ENCODE measurements at regions not wholly inside any gene's neighbourhood (a gene's known extent, or its start where the extent isn't known, plus 50 kb on each side); places are given as distances from the start of the nearest gene placed in this dataset.

DNA sequence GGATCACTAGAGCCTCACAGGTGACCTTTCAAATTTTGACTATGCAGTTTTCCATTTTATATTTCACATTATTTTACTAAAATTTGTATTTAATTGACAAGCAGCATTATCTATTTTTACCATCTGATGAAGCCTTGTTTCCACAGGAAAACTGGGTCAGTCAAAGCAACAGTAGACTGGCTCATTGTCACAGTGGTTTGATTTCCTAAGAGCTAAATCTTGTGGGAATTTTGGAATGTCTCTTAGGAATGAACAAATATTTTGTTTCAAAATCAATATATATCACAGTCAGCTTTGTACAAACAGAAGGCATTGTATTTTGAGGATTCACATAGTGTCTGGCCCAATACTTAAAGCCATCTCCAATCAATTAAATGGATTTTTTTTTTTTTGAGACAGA lies 152.6 kb upstream of the RNPC3 start:
- no peak for ATAC-seq
- DNase-seq, result no peak
- Histone ChIP-seq H3K4me3 (no peak overlapping the region), H3K27me3 (no peaks in the 10 kb centered on the region), H3K9me3 (no peaks in the 10 kb centered on the region), H3K27ac (no peak overlapping the region), H3K36me3 (no peaks in the 10 kb centered on the region), H3K4me1 (no peaks in the 10 kb centered on the region)
- TF ChIP-seq POLR2A (IDR thresholded peaks at IDR 0.05), result no peak
- TF ChIP-seq, protein P1, sequence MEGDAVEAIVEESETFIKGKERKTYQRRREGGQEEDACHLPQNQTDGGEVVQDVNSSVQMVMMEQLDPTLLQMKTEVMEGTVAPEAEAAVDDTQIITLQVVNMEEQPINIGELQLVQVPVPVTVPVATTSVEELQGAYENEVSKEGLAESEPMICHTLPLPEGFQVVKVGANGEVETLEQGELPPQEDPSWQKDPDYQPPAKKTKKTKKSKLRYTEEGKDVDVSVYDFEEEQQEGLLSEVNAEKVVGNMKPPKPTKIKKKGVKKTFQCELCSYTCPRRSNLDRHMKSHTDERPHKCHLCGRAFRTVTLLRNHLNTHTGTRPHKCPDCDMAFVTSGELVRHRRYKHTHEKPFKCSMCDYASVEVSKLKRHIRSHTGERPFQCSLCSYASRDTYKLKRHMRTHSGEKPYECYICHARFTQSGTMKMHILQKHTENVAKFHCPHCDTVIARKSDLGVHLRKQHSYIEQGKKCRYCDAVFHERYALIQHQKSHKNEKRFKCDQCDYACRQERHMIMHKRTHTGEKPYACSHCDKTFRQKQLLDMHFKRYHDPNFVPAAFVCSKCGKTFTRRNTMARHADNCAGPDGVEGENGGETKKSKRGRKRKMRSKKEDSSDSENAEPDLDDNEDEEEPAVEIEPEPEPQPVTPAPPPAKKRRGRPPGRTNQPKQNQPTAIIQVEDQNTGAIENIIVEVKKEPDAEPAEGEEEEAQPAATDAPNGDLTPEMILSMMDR (IDR thresholded peaks at IDR 0.05), result no peak
- intact Hi-C loops (cut with DNase I), result no loop called here

DNA sequence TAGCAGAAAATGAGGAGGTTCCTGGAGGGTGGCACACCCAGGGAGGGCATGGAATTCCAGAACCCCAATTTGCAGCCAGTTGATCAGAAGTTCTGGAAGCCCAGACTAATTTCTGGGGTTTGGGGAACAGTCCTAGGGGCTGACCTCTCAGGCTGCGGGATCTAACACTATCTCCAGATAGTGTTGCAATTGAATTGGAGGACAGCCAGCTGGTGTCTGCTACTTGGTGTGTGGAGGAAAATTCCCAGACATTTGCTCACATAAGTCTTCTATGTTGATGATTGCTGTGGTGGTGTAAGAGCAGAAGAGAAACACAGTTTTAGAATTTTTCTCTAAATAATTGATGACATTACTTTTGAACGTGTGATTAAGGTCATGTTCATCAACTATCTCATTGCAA lies 154.3 kb upstream of the RNPC3 start:
- H3K27me3 ChIP-seq, result no peaks in the 10 kb centered on the region
- 14% methylated on average over 2 of the region's 2 CpGs for WGBS (ENCODE audit: insufficient coverage, low coverage, low lambda C conversion rate, missing lambda C conversion rate)
- H3K4me1 ChIP-seq, result no peaks in the 10 kb centered on the region
- ATAC-seq (no peak), DNase-seq (no peak)
- TF ChIP-seq POLR2A (IDR thresholded peaks at IDR 0.05), result no peak
- TF ChIP-seq, protein P1 (IDR thresholded peaks at IDR 0.05), result no peak
- no peak overlapping the region for H3K4me3 ChIP-seq
- H3K27ac ChIP-seq, result no peak overlapping the region
- no peaks in the 10 kb centered on the region for H3K36me3 ChIP-seq
- intact Hi-C loops (cut with DNase I), result no loop called here
- no peaks in the 10 kb centered on the region for H3K9me3 ChIP-seq

DNA sequence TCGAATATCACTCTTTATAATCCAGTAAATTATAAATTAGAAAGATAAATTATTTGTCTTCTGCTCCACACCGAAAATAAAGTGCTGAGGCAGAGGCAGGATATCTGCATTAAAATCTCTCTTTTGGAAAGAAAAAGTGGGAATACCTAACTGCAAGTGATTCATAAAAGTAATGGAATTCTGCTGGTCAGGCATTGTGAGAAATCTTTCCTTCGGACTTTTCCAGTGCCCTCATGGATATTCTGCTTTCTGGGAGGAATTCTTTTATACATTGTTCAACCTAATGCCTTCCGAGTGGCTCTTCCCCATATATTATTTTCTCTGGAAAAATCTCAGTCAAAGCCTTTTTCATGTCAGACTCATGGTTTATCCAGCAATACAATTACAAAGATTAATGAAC lies 158.3 kb upstream of the RNPC3 start:
- TF ChIP-seq POLR2A (IDR thresholded peaks at IDR 0.05), result no peak
- TF ChIP-seq, protein P1 (IDR thresholded peaks at IDR 0.05), result no peak
- Histone ChIP-seq H3K27ac (no peak overlapping the region), H3K9me3 (no peaks in the 10 kb centered on the region), H3K4me3 (no peak overlapping the region), H3K36me3 (no peaks in the 10 kb centered on the region), H3K4me1 (no peaks in the 10 kb centered on the region), H3K27me3 (no peaks in the 10 kb centered on the region)
- intact Hi-C loops (cut with DNase I), result no loop called here
- ATAC-seq (no peak), DNase-seq (no peak)
- WGBS (ENCODE audit: insufficient coverage, low coverage, low lambda C conversion rate, missing lambda C conversion rate), result 49% methylated on average over 4 of the region's 4 CpGs

DNA sequence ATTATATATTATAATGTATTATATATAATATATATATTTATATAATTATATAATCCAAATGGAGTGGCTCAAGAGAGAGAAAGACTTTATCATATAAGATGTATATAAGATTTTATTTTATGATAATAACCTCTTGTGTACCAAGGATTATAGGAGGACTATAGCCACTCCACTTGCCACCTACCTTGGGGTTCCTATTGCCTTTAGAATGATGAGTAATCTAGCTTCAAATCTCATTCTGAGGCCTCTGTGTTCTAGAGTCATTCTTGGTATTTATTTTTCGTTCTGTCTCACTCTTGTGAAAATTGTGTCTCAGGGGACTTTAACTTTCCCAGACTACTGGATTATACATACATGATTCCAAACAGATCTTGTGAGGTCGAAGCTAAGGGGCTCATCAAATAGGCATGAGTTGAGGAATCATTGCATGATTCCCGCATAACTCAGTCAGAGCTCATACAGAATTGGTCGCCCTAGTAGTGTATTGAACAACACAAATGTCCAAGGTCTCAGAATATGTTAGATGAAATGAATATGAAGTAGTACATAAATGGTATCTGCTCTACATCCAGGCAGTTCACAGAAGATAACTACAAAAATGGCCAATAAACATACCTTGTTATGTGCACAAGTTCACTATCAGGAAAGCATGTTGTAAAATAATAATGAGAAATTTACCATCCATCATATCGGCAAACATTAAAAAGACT lies 159.5 kb upstream of the RNPC3 start:
- intact Hi-C loops (cut with DNase I), result no loop called here
- no peak for ATAC-seq
- no peaks in the 10 kb centered on the region for H3K9me3 ChIP-seq
- H3K27ac ChIP-seq, result no peak overlapping the region
- no peaks in the 10 kb centered on the region for H3K4me1 ChIP-seq
- no peak for DNase-seq
- TF ChIP-seq POLR2A (IDR thresholded peaks at IDR 0.05), result no peak
- TF ChIP-seq, protein P1 (IDR thresholded peaks at IDR 0.05), result no peak
- H3K27me3 ChIP-seq, result no peaks in the 10 kb centered on the region
- WGBS (ENCODE audit: insufficient coverage, low coverage, low lambda C conversion rate, missing lambda C conversion rate), result 80% methylated on average over 5 of the region's 5 CpGs
- no peaks in the 10 kb centered on the region for H3K36me3 ChIP-seq
- H3K4me3 ChIP-seq, result no peak overlapping the region

DNA sequence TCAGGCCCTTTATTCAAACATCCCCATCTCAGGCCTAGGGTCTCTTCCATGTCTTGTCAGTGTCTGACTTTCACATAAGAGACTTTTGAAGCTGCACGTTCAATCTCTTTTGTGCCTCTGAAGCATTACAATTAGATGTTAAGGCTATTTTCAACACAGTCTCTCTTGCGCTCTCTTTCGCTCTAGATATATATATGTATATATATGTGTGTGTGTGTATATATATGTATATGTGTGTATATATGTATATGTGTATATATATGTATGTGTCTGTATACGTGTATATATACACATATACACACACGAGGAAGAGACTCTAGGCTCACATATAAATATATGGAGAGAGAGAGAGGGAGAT lies 162.5 kb upstream of the RNPC3 start:
- Histone ChIP-seq H3K9me3 (no peaks in the 10 kb centered on the region), H3K36me3 (no peaks in the 10 kb centered on the region), H3K27ac (no peak overlapping the region), H3K27me3 (no peaks in the 10 kb centered on the region), H3K4me1 (no peaks in the 10 kb centered on the region), H3K4me3 (no peak overlapping the region)
- TF ChIP-seq, protein P1 (IDR thresholded peaks at IDR 0.05), result no peak
- TF ChIP-seq POLR2A (IDR thresholded peaks at IDR 0.05), result no peak
- intact Hi-C loops (cut with DNase I), result no loop called here
- no peak for ATAC-seq
- 78% methylated on average over 5 of the region's 5 CpGs for WGBS (ENCODE audit: insufficient coverage, low coverage, low lambda C conversion rate, missing lambda C conversion rate)
- no peak for DNase-seq

Measured in right lobe of liver (tissue), 6 donors.